Neural cell (in vitro differentiated cells): ENCODE measurements at regions not wholly inside any gene's neighbourhood (a gene's known extent, or its start where the extent isn't known, plus 50 kb on each side); places are given as distances from the start of the nearest gene placed in this dataset.

ENCODE experiments used
- CTCF ChIP-seq: fragments of 450-650 bp; IDR thresholded peaks from 2 replicates; pipeline ENCODE4 v1.5.1; 2014; ENCODE audit warnings: antibody characterized with exemption, mild to moderate bottlenecking, moderate library complexity; ENCODE audit not compliant: poor library complexity, severe bottlenecking
- RAD21 ChIP-seq: fragments of 450-650 bp; conservative IDR thresholded peaks from 2 replicates; pipeline ENCODE4 v1.6.1; 2014; ENCODE audit warnings: antibody characterized with exemption, mild to moderate bottlenecking, moderate library complexity

- no peak for TF ChIP-seq RAD21
- TF ChIP-seq CTCF: no peak
Observed at GRCh38 chr16:86050591-86051367, 151.8 kb downstream of the IRF8 start.
